SK-N-MC (cell line): ENCODE measurements at regions not wholly inside any gene's neighbourhood (a gene's known extent, or its start where the extent isn't known, plus 50 kb on each side); places are given as distances from the start of the nearest gene placed in this dataset.

Source experiments
- EZH2 ChIP-seq: fragments of 200-600 bp; sonication (generic); IDR thresholded peaks from one replicate; pipeline ENCODE4 v1.6.1; 2017; ENCODE audit warnings: antibody characterized with exemption
- POLR2AphosphoS5 ChIP-seq: IDR thresholded peaks from 2 replicates; pipeline ENCODE4 v1.6.1; 2012; ENCODE audit warnings: mild to moderate bottlenecking, low read depth, low read length, borderline replicate concordance

DNA sequence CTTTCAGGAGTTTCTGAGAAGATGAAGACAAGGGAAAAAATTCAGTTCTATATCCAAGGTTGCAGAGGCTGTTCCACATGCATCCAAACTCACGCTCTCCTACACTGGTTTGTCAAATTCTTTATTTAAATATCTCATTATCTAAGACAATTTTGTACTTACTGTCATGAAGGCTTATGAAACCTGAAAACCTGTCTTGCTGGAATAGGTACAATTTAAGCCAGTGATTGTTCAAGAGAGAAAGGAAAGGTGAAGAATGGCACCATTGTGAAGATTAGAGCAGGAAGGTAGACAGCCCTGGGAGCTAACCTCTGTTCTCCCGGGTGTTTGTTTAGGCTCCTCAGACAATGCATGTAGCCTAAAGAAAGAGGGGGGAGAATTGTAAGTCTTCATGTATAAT, 315.1 kb upstream of the PRKD1 start:
- no peak for TF ChIP-seq EZH2
- no peak for TF ChIP-seq POLR2AphosphoS5
